ENCODE measurements at regions not wholly inside any gene's neighbourhood (a gene's known extent, or its start where the extent isn't known, plus 50 kb on each side); places are given as distances from the start of the nearest gene placed in this dataset.

DNA sequence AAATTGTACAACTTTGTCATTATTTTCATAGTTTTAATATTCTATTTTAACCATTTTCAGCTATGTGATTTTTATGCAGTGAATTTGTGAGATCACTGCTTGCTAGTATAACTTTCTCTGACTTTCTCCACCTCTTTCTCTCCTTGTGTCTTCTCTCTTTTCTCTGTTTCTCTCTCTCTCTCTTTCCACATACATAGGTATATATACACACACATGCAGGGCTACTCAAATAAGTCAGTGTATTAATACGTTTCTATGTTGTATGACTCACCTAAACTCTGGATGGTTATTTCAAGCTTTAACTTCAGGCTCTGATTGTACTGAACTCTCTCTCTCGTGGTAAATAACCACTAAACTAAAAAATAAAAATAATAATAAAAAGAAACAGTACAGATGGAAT, 1389.3 kb upstream of the ALCAM start:
- H3K4me3 ChIP-seq (ENCODE audit: low read length) = no peak overlapping the region
- no peak for DNase-seq (ENCODE audit: low read depth)
- TF ChIP-seq, protein P1, sequence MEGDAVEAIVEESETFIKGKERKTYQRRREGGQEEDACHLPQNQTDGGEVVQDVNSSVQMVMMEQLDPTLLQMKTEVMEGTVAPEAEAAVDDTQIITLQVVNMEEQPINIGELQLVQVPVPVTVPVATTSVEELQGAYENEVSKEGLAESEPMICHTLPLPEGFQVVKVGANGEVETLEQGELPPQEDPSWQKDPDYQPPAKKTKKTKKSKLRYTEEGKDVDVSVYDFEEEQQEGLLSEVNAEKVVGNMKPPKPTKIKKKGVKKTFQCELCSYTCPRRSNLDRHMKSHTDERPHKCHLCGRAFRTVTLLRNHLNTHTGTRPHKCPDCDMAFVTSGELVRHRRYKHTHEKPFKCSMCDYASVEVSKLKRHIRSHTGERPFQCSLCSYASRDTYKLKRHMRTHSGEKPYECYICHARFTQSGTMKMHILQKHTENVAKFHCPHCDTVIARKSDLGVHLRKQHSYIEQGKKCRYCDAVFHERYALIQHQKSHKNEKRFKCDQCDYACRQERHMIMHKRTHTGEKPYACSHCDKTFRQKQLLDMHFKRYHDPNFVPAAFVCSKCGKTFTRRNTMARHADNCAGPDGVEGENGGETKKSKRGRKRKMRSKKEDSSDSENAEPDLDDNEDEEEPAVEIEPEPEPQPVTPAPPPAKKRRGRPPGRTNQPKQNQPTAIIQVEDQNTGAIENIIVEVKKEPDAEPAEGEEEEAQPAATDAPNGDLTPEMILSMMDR (IDR thresholded peaks at IDR 0.05; ENCODE audit: insufficient read depth, low read depth, low read length, missing control alignments) = no peak

DNA sequence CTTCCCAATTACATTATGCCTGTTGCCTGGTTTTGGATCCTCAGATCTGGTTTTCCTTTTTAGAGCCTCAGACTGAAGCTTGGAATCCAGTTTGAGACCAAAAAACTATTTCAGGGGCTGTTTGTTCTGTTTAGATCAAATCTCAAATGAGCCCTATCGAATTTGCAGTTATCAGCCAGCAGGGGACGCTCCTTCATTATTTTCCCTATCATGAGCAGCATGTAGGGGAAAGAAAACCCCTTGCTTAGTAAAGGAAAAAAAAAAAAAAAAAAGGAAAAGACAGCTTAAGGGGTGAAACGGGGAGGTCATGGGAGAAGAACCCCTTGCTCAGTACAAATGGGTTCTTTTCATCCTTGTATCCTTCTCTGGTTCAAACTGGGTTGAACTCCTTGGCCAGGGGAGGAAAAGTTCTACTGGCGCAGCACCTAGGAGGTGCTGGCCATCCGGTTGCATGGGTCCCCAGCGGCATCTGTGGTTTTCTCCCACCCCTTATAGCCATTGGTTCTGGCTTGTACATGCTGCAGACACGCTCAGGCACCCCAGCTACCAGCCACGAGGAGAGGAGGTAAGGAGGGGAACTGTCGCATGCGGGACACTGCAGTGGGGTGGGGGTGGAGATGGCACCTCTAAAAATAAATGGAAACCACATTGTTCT, 1375.1 kb upstream of the ALCAM start:
- peak; percentile 44 for DNase-seq (ENCODE audit: low read depth)
- TF ChIP-seq, protein P1 (IDR thresholded peaks at IDR 0.05; ENCODE audit: insufficient read depth, low read depth, low read length, missing control alignments) = peak; percentile 52
- no peak overlapping the region for H3K4me3 ChIP-seq (ENCODE audit: low read length)

DNA sequence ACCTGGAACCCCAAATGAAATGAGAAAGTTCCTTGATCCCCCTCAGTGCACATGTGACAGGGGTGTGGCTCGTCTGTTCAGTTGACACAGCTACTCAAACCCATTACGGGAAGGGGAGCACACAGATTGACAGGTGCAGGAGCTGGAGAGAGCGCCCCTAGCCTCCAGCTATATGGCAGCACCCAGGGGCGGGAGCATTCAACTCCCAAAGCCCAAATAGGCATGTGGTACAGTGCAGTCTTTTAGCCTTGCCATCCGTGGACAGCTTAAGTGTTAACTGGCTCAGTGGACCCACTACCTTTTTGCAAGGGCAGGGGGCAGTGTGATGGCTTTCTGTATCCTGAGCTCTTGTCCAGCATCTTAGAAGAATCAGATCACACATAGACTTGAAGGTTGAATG, 1374.2 kb upstream of the ALCAM start:
- no peak for DNase-seq (ENCODE audit: low read depth)
- no peak overlapping the region for H3K4me3 ChIP-seq (ENCODE audit: low read length)
- TF ChIP-seq, protein P1 (IDR thresholded peaks at IDR 0.05; ENCODE audit: insufficient read depth, low read depth, low read length, missing control alignments) = no peak

DNA sequence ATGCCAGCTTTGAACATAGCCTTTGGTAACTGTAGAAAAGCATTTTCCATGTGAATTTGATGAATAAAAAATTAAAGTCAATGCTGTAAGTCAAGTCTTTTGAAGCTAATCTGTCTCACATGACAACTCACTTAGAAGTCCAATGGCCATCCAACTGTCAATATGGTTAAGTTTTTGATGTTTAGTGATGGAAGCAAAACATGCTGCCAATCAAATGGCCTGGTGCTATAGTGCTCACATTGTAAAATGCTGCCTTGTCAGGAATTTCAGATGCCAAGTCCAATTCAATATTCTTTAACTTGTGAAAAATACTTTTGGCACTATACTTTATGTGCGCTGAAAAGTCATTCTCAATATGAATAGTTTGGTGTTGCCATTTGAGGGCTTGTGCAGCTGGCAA, 1361.8 kb upstream of the ALCAM start:
- no peak for DNase-seq (ENCODE audit: low read depth)
- H3K4me3 ChIP-seq (ENCODE audit: low read length) = no peak overlapping the region
- TF ChIP-seq, protein P1 (IDR thresholded peaks at IDR 0.05; ENCODE audit: insufficient read depth, low read depth, low read length, missing control alignments) = no peak

DNA sequence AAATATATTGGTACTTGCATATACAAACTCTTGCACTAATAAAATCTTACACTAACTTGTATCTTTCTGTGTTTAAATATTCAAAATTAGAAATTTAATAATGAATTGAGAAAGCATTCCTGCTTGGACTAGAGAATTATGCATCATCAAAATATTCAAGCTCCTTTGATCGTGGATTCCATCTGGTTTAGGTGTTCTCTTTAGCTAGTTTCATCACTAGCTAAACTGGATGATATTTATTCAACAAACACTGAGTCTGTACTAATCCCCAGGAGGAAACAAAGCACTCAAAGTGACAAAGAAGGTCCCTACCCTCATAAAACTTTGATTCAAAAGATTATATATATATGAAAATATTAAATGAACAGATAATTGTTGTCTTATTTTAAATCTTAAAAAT, 1360.9 kb upstream of the ALCAM start:
- no peak overlapping the region for H3K4me3 ChIP-seq (ENCODE audit: low read length)
- TF ChIP-seq, protein P1 (IDR thresholded peaks at IDR 0.05; ENCODE audit: insufficient read depth, low read depth, low read length, missing control alignments) = no peak
- peak; percentile 64 for DNase-seq (ENCODE audit: low read depth)

DNA sequence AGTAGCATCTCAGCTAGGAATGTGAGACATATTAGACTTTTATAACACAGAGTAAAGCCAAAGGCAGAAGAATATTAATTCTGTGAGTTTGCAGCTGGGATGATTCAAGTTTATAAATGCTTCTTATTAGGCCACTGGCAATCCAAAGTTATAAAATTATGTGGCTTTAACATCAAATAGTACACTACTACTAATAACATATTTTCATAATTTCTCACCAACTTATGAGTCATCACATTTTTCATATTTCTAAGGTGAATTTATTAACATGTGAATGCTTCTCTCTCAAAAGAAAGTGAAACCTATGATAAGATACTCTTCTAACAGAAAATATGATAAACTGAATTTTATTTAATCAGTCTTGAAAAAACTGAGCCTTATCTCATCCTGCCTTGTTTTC, 1348.2 kb upstream of the ALCAM start:
- H3K4me3 ChIP-seq (ENCODE audit: low read length) = no peak overlapping the region
- TF ChIP-seq, protein P1 (IDR thresholded peaks at IDR 0.05; ENCODE audit: insufficient read depth, low read depth, low read length, missing control alignments) = no peak
- peak; percentile 23 for DNase-seq (ENCODE audit: low read depth)

DNA sequence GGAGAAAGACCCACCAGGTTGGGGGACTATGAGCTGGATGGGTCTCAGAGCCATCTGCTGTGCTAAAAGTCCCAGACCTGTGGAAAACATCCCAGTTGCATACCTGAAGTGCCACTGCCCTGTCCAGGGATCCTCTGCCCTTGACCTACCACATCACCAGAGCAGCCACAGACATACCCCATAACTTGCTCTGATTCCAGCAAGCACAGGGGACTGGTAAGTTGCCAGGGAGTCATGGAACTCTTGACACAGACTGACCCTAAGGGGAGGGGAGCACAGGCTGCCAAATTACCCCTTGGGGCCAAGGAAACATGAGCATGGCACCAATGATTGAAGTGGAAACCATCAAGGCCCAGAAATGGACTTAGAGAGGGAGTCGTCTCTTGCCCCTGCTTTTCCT, 1335.1 kb upstream of the ALCAM start:
- TF ChIP-seq, protein P1 (IDR thresholded peaks at IDR 0.05; ENCODE audit: insufficient read depth, low read depth, low read length, missing control alignments) = no peak
- DNase-seq (ENCODE audit: low read depth) = no peak
- no peak overlapping the region for H3K4me3 ChIP-seq (ENCODE audit: low read length)
